Calu3 (cell line): ENCODE measurements at regions not wholly inside any gene's neighbourhood (a gene's known extent, or its start where the extent isn't known, plus 50 kb on each side); places are given as distances from the start of the nearest gene placed in this dataset.

Experiments used
- BruUV-seq: library from RNA; stranded (reverse); fragments of 400-500 nt; replicated peaks from 2 replicates; lab custom pipeline; 2021; lab: Mats Ljungman, UMichigan
- CTCF ChIA-PET: fragments of 300-600 bp; sonication (Branson Sonifier 250); formaldehyde crosslinking; loops from one replicate; lab custom pipeline; 2022; ENCODE audit warnings: antibody characterized with exemption; lab: Charles Lee
- DNase-seq: peaks from one replicate; pipeline ENCODE4 v3.0.0; 2022
- H3K27ac Mint-ChIP-seq: one replicate; pipeline ENCODE4 v1.8.0; 2022; ENCODE audit warnings: mixed read lengths; ENCODE audit not compliant: unreplicated experiment
- H3K27me3 Mint-ChIP-seq: one replicate; pipeline ENCODE4 v1.8.0; 2022; ENCODE audit warnings: mixed read lengths; ENCODE audit not compliant: unreplicated experiment
- H3K36me3 Mint-ChIP-seq: one replicate; pipeline ENCODE4 v1.8.0; 2022; ENCODE audit warnings: mild to moderate bottlenecking, moderate library complexity, mixed read lengths; ENCODE audit not compliant: insufficient read depth, unreplicated experiment
- H3K4me1 Mint-ChIP-seq: one replicate; pipeline ENCODE4 v1.8.0; 2022; ENCODE audit warnings: mild to moderate bottlenecking, low read depth, mixed read lengths; ENCODE audit not compliant: unreplicated experiment
- H3K4me3 Mint-ChIP-seq: one replicate; pipeline ENCODE4 v1.8.0; 2022; ENCODE audit warnings: mild to moderate bottlenecking, low read depth, moderate library complexity, mixed read lengths; ENCODE audit not compliant: unreplicated experiment
- H3K9me3 Mint-ChIP-seq: one replicate; pipeline ENCODE4 v1.8.0; 2022; ENCODE audit warnings: low read depth, mixed read lengths; ENCODE audit not compliant: unreplicated experiment
- CTCF ChIP-seq: fragments of 200-600 bp; IDR thresholded peaks from one replicate; pipeline ENCODE4 v1.8.0; 2022; ENCODE audit warnings: antibody characterized with exemption; ENCODE audit not compliant: unreplicated experiment
- intact Hi-C: fragments of 100-400 bp; cut with micrococcal nuclease; formaldehyde crosslinking; loops from one replicate; pipeline ENCODE4 v1.10.0; 2022; ENCODE audit not compliant: unreplicated experiment

GRCh38 chr13:47337781-47338507 is 441.1 kb upstream of the HTR2A start:
- DNase-seq, result no peak
- Mint-ChIP-seq H3K27me3 (no peaks in the 10 kb centered on the region), H3K36me3 (no peaks in the 10 kb centered on the region), H3K9me3 (peaks cover 10% of the 10 kb centered on the region), H3K4me3 (no peak overlapping the region), H3K4me1 (no peaks in the 10 kb centered on the region), H3K27ac (no peak overlapping the region)
- no peak for TF ChIP-seq CTCF
- intact Hi-C loops, result no loop called here
- BruUV-seq, result no TSS peak
- CTCF ChIA-PET, result no interaction called here

DNA sequence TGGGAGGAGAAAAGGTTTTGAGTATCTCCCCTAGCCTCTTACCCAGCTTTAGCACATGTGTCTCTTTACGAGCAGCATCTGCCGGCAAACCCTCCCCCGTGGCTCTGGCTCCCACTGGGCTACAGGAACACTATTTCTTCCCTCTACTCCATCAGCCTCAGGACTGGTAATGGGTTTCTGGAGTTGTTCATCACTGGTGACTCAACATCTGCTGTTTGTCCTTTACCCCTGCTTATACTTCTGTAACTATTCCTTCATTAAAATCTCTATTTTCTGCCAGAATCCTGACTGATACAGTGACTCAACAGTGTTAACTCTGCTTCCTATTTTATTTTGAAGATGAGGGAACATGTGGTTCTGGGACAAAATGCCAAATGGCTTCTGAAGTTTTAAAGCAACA is 437.3 kb upstream of the HTR2A start:
- Mint-ChIP-seq H3K27ac (no peak overlapping the region), H3K36me3 (no peaks in the 10 kb centered on the region), H3K4me3 (no peak overlapping the region), H3K27me3 (no peaks in the 10 kb centered on the region), H3K4me1 (peaks cover 12% of the 10 kb centered on the region), H3K9me3 (peaks cover 6% of the 10 kb centered on the region)
- DNase-seq, result no peak
- BruUV-seq, result no TSS peak
- intact Hi-C loops, result no loop called here
- CTCF ChIA-PET, result no interaction called here
- TF ChIP-seq CTCF, result no peak

DNA sequence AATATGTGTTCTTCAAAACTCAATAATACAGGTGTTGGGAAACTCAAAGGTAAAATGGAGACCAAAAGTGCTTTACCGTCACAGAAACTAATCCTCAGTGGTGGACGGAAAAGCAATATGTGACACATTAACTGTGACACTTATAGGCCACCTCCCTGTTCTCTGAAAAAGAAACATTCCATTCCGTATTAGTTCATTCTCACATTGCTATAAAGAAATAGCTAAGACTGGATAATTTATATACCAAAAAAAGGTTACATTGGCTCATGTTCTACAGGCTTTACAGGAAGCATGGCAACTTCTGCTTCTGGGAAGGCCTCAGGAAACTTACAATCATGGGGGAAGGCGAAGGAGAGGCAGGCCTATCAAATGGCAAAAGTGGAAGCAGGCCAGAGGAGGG is 435.3 kb upstream of the HTR2A start:
- Mint-ChIP-seq H3K36me3 (no peaks in the 10 kb centered on the region), H3K27me3 (no peaks in the 10 kb centered on the region), H3K4me1 (peaks cover 12% of the 10 kb centered on the region), H3K4me3 (no peak overlapping the region), H3K9me3 (peaks cover 6% of the 10 kb centered on the region), H3K27ac (peak overlapping the region; percentile 65)
- BruUV-seq, result no TSS peak
- TF ChIP-seq CTCF, result no peak
- CTCF ChIA-PET, result no interaction called here
- intact Hi-C loops, result no loop called here
- no peak for DNase-seq

DNA sequence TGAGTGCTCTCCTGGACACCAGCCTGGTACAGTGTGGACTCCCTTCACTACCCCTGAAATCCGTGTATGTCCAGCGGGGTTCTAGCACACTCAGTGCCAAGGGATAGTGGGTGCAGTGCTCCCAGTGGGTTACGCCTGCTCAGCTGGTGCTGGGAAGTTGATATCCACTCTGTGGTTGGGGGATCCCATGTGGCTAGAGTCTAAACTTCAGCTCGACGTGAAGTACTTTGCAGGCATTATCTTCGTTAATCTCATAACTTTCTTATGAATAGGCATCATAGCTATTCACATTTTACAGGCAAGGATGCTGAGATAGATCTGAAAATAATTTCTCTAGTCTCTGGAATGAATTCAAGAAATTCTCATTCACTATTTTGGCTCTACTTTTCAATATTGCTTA is 433.2 kb upstream of the HTR2A start:
- intact Hi-C loops, result no loop called here
- DNase-seq, result no peak
- no peaks in the 10 kb centered on the region for H3K36me3 Mint-ChIP-seq
- CTCF ChIA-PET, result no interaction called here
- TF ChIP-seq CTCF, result no peak
- no peak overlapping the region for H3K4me3 Mint-ChIP-seq
- peaks cover 3% of the 10 kb centered on the region for H3K9me3 Mint-ChIP-seq
- peaks cover 12% of the 10 kb centered on the region for H3K4me1 Mint-ChIP-seq
- no TSS peak for BruUV-seq
- H3K27ac Mint-ChIP-seq, result no peak overlapping the region
- H3K27me3 Mint-ChIP-seq, result no peaks in the 10 kb centered on the region
